Fibroblast of mammary gland (primary cell): ENCODE measurements at regions not wholly inside any gene's neighbourhood (a gene's known extent, or its start where the extent isn't known, plus 50 kb on each side); places are given as distances from the start of the nearest gene placed in this dataset.

Experiments
- DNase-seq: peaks from one replicate; pipeline ENCODE4 v3.0.0-alpha.2; 2010; ENCODE audit warnings: low read depth
- H3K4me3 ChIP-seq: 2 replicates; pipeline ENCODE4 v1.5.1; 2011; ENCODE audit warnings: low read depth, mild to moderate bottlenecking, low read length, moderate library complexity; ENCODE audit not compliant: control insufficient read depth
- TF ChIP-seq, protein P1 (sequence below): conservative IDR thresholded peaks from 2 replicates; pipeline ENCODE4 v1.5.1; 2011; ENCODE audit warnings: low read depth, low read length, inconsistent platforms; ENCODE audit not compliant: control insufficient read depth, insufficient read depth

DNA sequence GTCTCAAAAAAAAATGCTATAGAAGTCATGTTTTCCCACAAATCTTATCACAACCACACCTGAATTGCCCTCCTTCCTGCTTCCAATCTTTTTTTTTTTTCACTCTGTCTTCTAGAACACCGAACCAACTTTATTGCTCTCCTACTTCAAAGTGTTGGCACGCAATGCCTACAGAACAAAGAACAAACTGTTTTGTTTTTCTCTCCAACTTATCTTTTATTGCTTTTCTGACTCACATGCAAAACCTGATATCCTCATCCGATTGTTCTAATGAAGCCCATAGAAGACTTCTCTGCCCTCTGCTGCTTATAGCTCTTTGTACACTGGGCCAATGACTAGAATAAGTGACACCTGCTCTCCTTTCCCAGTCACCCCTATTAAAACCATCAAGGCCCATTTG is 602.8 kb downstream of the EPHA4 start:
- TF ChIP-seq, protein P1, sequence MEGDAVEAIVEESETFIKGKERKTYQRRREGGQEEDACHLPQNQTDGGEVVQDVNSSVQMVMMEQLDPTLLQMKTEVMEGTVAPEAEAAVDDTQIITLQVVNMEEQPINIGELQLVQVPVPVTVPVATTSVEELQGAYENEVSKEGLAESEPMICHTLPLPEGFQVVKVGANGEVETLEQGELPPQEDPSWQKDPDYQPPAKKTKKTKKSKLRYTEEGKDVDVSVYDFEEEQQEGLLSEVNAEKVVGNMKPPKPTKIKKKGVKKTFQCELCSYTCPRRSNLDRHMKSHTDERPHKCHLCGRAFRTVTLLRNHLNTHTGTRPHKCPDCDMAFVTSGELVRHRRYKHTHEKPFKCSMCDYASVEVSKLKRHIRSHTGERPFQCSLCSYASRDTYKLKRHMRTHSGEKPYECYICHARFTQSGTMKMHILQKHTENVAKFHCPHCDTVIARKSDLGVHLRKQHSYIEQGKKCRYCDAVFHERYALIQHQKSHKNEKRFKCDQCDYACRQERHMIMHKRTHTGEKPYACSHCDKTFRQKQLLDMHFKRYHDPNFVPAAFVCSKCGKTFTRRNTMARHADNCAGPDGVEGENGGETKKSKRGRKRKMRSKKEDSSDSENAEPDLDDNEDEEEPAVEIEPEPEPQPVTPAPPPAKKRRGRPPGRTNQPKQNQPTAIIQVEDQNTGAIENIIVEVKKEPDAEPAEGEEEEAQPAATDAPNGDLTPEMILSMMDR: no peak
- no peak for DNase-seq
- no peak overlapping the region for H3K4me3 ChIP-seq

- no peak overlapping the region for H3K4me3 ChIP-seq
- TF ChIP-seq, protein P1: no peak
- no peak for DNase-seq
Observed at GRCh38 chr2:220980966-220981675, 591.0 kb downstream of the EPHA4 start.

DNA sequence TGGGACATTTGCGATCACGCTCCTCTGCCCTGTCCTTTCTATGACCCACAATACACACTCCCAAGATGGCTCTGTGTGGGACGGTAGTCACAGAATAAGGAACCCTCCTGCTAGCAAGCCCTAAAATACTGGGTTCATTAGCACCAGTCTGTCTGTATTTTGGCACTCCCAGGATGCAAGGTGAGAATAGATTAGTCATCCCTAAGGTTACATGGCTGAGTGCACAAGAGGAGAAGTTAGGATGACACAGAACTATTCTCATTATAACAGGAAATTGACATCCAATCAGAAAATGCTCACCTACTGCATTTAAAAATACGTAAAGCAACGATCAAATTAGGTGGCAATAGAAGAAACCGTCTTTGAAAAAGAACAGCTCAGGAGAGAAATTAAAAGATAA is 590.2 kb downstream of the EPHA4 start:
- TF ChIP-seq, protein P1: no peak
- no peak overlapping the region for H3K4me3 ChIP-seq
- no peak for DNase-seq

- TF ChIP-seq, protein P1: no peak
- no peak for DNase-seq
- no peak overlapping the region for H3K4me3 ChIP-seq
Observed at GRCh38 chr2:220985561-220985960, 586.5 kb downstream of the EPHA4 start.

DNA sequence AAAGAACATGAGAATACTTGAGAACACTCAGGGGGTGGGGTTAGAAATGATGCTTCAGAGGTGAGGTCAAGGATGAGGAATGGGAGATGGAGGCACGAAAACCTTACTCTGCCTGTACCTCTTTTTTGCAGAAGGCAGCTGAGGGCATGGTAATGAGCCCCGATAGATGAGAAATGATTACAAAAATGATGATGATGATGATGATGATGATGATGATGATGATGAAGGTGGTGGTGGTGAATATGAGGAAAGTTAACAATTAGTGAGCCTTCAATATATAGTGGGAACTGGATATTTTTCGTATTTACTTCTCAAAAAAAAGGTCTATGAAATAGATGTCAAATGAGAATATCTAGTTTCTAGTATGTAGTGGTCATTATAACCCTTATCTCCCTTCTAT is 584.3 kb downstream of the EPHA4 start:
- no peak overlapping the region for H3K4me3 ChIP-seq
- no peak for DNase-seq
- TF ChIP-seq, protein P1: no peak

- no peak for DNase-seq
- TF ChIP-seq, protein P1: no peak
Observed at GRCh38 chr2:220991972-220992371, 580.1 kb downstream of the EPHA4 start.

More at GRCh38 chr2:220991972-220992371, 580.1 kb downstream of the EPHA4 start:
- H3K4me3 ChIP-seq: no peak overlapping the region
